GM19328 (cell line): ENCODE measurements at regions not wholly inside any gene's neighbourhood (a gene's known extent, or its start where the extent isn't known, plus 50 kb on each side); places are given as distances from the start of the nearest gene placed in this dataset.
"Not testable (repeated sequence)": the region's sequence is repeated elsewhere in the genome, so short reads cannot be mapped to it uniquely, and the experiment has no call there.

Experiments
- ATAC-seq: cut with Tn5 transposase; IDR thresholded peaks from one replicate; pipeline ENCODE4 v1.9.1; 2021; ENCODE audit warnings: mild to moderate bottlenecking, moderate library complexity; ENCODE audit not compliant: unreplicated experiment

- no peak for ATAC-seq
Observed at GRCh38 chr5:30279237-30279636, 914.2 kb upstream of the CDH6 start.

GRCh38 chr5:30267026-30267425 is 926.5 kb upstream of the CDH6 start:
- ATAC-seq = no peak

- no peak for ATAC-seq
Observed at GRCh38 chr5:30239331-30240022, 954.0 kb upstream of the CDH6 start.

GRCh38 chr5:30237189-30237588 is 956.3 kb upstream of the CDH6 start:
- no peak for ATAC-seq

GRCh38 chr5:30209755-30210154 is 983.7 kb upstream of the CDH6 start:
- ATAC-seq = no peak

- no peak for ATAC-seq
Observed at GRCh38 chr5:30197662-30198061, 995.8 kb upstream of the CDH6 start.

- no peak for ATAC-seq
Observed at GRCh38 chr5:30195036-30195435, 998.5 kb upstream of the CDH6 start.

GRCh38 chr5:30194595-30194994 is 998.9 kb upstream of the CDH6 start:
- no peak for ATAC-seq

- ATAC-seq = no peak
Observed at GRCh38 chr5:30183795-30184194, 1009.7 kb upstream of the CDH6 start.

GRCh38 chr5:30156156-30156555 is 1037.3 kb upstream of the CDH6 start:
- no peak for ATAC-seq

- no peak for ATAC-seq
Observed at GRCh38 chr5:30152431-30152830, 1041.1 kb upstream of the CDH6 start.

- no peak for ATAC-seq
Observed at GRCh38 chr5:30150231-30150630, 1043.3 kb upstream of the CDH6 start.

- ATAC-seq = no peak
Observed at GRCh38 chr5:30149526-30149925, 1044.0 kb upstream of the CDH6 start.

GRCh38 chr5:30147976-30148375 is 1045.5 kb upstream of the CDH6 start:
- no peak for ATAC-seq

- not testable (repeated sequence) for ATAC-seq
Observed at GRCh38 chr5:30144059-30144458, 1049.4 kb upstream of the CDH6 start.

GRCh38 chr5:30142432-30142831 is 1051.1 kb upstream of the CDH6 start:
- no peak for ATAC-seq

GRCh38 chr5:30121043-30121442 is 1072.4 kb upstream of the CDH6 start:
- no peak for ATAC-seq

GRCh38 chr5:30117135-30117534 is 1076.4 kb upstream of the CDH6 start:
- ATAC-seq = no peak

GRCh38 chr5:30113542-30113941 is 1079.9 kb upstream of the CDH6 start:
- no peak for ATAC-seq

- ATAC-seq = no peak
Observed at GRCh38 chr5:30112867-30113266, 1080.6 kb upstream of the CDH6 start.

- no peak for ATAC-seq
Observed at GRCh38 chr5:30108051-30108450, 1085.4 kb upstream of the CDH6 start.

- no peak for ATAC-seq
Observed at GRCh38 chr5:30106596-30106995, 1086.9 kb upstream of the CDH6 start.

GRCh38 chr5:30104872-30105596 is 1088.5 kb upstream of the CDH6 start:
- ATAC-seq = no peak
